HL-60 (cell line): ENCODE measurements at regions not wholly inside any gene's neighbourhood (a gene's known extent, or its start where the extent isn't known, plus 50 kb on each side); places are given as distances from the start of the nearest gene placed in this dataset.

Experiments
- DNase-seq, 2 experiments: peaks; one replicate each; pipeline ENCODE4 v3.0.0-alpha.2; 2010 to 2020; ENCODE audit warnings: low read depth in 1 of 2, low spot score in 1 of 2
- H3K27ac ChIP-seq: fragments of 250-450 bp; sonication (Bioruptor Pico); replicated peaks from 2 replicates; pipeline ENCODE4 v1.5.1; 2020; ENCODE audit warnings: mild to moderate bottlenecking, moderate library complexity
- H3K27me3 ChIP-seq: fragments of 250-450 bp; sonication (Bioruptor Pico); 2 replicates; pipeline ENCODE4 v1.5.1; 2021; ENCODE audit warnings: mild to moderate bottlenecking, moderate library complexity; ENCODE audit not compliant: insufficient read depth, poor library complexity, severe bottlenecking
- H3K4me3 ChIP-seq: replicated peaks from 2 replicates; pipeline ENCODE4 v1.5.1; 2011; ENCODE audit warnings: mild to moderate bottlenecking, control low read depth, low read length; ENCODE audit not compliant: insufficient read depth
- CTCF ChIP-seq: IDR thresholded peaks from one replicate; pipeline ENCODE4 v1.5.1; 2011; ENCODE audit warnings: low read length, control low read depth, inconsistent platforms; ENCODE audit not compliant: insufficient read depth
- GABPA ChIP-seq: IDR thresholded peaks from 2 replicates; pipeline ENCODE4 v1.6.1; 2012; ENCODE audit warnings: low read depth
- POLR2AphosphoS5 ChIP-seq: IDR thresholded peaks from 2 replicates; pipeline ENCODE4 v1.6.1; 2012; ENCODE audit warnings: low read depth
- REST ChIP-seq: IDR thresholded peaks from 2 replicates; pipeline ENCODE4 v1.6.1; 2012; ENCODE audit warnings: low read depth; ENCODE audit not compliant: insufficient replicate concordance
- SPI1 ChIP-seq: IDR thresholded peaks from 2 replicates; pipeline ENCODE4 v1.6.1; 2012; ENCODE audit warnings: low read depth, mild to moderate bottlenecking, borderline replicate concordance

GRCh38 chr6:132101535-132101934, 150.4 kb upstream of the CCN2 start:
- H3K4me3 ChIP-seq = no peak overlapping the region
- DNase-seq = no peak
- TF ChIP-seq REST = no peak
- TF ChIP-seq GABPA = no peak
- no peak for TF ChIP-seq CTCF
- TF ChIP-seq SPI1 = no peak
- no peak overlapping the region for H3K27ac ChIP-seq
- H3K27me3 ChIP-seq = no peaks in the 10 kb centered on the region

- Histone ChIP-seq H3K4me3 (no peak overlapping the region), H3K27me3 (no peaks in the 10 kb centered on the region), H3K27ac (no peak overlapping the region)
- DNase-seq = no peak
- no peak for TF ChIP-seq SPI1
- no peak for TF ChIP-seq REST
- no peak for TF ChIP-seq POLR2AphosphoS5
- TF ChIP-seq GABPA = no peak
- TF ChIP-seq CTCF = no peak
Observed at GRCh38 chr6:132100388-132100990, 149.3 kb upstream of the CCN2 start.

GRCh38 chr6:132096996-132097395, 145.8 kb upstream of the CCN2 start:
- H3K4me3 ChIP-seq = no peak overlapping the region
- no peak for TF ChIP-seq POLR2AphosphoS5
- no peak for TF ChIP-seq REST
- no peak for TF ChIP-seq CTCF
- TF ChIP-seq SPI1 = no peak
- TF ChIP-seq GABPA = no peak
- no peak for DNase-seq
- H3K27ac ChIP-seq = no peak overlapping the region
- H3K27me3 ChIP-seq = no peaks in the 10 kb centered on the region
